Esophagus muscularis mucosa (tissue), 4 donors: ENCODE measurements at regions not wholly inside any gene's neighbourhood (a gene's known extent, or its start where the extent isn't known, plus 50 kb on each side); places are given as distances from the start of the nearest gene placed in this dataset.

Experiments used
- DNase-seq: peaks from one replicate; pipeline ENCODE4 v3.0.0-alpha.2; 2017; ENCODE audit errors: extremely low spot score
- H3K27ac ChIP-seq, 4 donors: fragments of 200-600 bp; sonication (generic); replicated peaks in 1 of 4; 1 replicate in 3 of 4; 2 replicates in 1 of 4; pipeline ENCODE4 v1.5.1; 2016 to 2019; ENCODE audit warnings: mild to moderate bottlenecking in 1 of 4
- H3K27me3 ChIP-seq, 4 donors: fragments of 200-600 bp; sonication (generic); one replicate each; pipeline versions ENCODE4 v1.5.1 to v1.6.0; 2016 to 2019
- H3K36me3 ChIP-seq, 4 donors: fragments of 200-600 bp; sonication (generic); one replicate each; pipeline ENCODE4 v1.5.1; 2016 to 2019
- H3K4me1 ChIP-seq, 4 donors: fragments of 200-600 bp; sonication (generic); one replicate each; pipeline ENCODE4 v1.5.1; 2016 to 2019
- H3K4me3 ChIP-seq, 4 donors: fragments of 200-600 bp; sonication (generic); 1 replicate in 2 of 4; 2 replicates in 2 of 4; pipeline ENCODE4 v1.5.1; 2016 to 2019; ENCODE audit warnings: mild to moderate bottlenecking in 4 of 4, moderate library complexity in 1 of 4
- H3K9me3 ChIP-seq, 4 donors: fragments of 200-600 bp; sonication (generic); 1 replicate in 3 of 4; 2 replicates in 1 of 4; pipeline ENCODE4 v1.5.1; 2016 to 2019
- EP300 ChIP-seq: sonication (generic); formaldehyde crosslinking; IDR thresholded peaks from one replicate; pipeline ENCODE4 v1.6.1; 2017; ENCODE audit warnings: antibody characterized with exemption
- POLR2A ChIP-seq: fragments of 450-650 bp; IDR thresholded peaks from one replicate; pipeline ENCODE4 v1.6.1; 2017; ENCODE audit warnings: antibody characterized with exemption, moderate library complexity, mild to moderate bottlenecking, low read depth
- POLR2AphosphoS5 ChIP-seq, 2 donors: sonication (generic); formaldehyde crosslinking; IDR thresholded peaks; one replicate each; pipeline ENCODE4 v1.6.1; 2017; ENCODE audit warnings: antibody characterized with exemption in 2 of 2
- WGBS: methylation state at CpG from one replicate; pipeline ENCODE4 v1.1.5; 2018; 5-methylcytosine and 5-hydroxymethylcytosine counted together
- intact Hi-C: fragments of 100-400 bp; cut with DNase I; formaldehyde crosslinking; loops from one replicate; pipeline ENCODE4 v1.15.1; 2023
- TF ChIP-seq, protein P1 (sequence below), 3 experiments: fragments of 200-600 bp in 2 of 3; fragments of 450-650 bp in 1 of 3; sonication (generic) in 2 of 3; IDR thresholded peaks; one replicate each; pipeline ENCODE4 v1.5.1; 2017 to 2019; ENCODE audit warnings: antibody characterized with exemption in 3 of 3, mild to moderate bottlenecking in 2 of 3, moderate library complexity in 1 of 3

DNA sequence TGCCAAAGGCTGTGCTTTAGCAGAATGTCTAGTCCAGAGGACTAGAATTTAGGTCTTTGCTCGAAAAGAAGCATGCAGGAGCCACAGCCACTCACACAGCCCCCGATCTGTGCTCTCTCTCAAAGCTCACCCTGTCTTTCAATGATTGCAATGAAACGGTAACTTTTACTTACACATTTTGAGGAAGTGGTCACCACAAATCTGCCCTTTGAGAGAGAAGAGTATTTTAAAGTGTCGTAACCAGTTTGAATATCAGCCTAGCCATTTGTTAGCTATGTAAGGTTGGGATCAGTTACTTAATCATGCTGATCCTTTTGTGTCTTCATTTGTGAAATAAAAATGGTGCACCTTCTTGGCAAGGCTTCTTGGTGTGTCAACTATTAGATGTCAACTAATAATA is 209.0 kb downstream of the TFAP2A start:
- H3K27me3 ChIP-seq: no peaks in the 10 kb centered on the region
- H3K36me3 ChIP-seq: no peaks in the 10 kb centered on the region
- 35% methylated on average over 4 of the region's 4 CpGs for WGBS
- intact Hi-C loops: no loop called here
- no peaks in the 10 kb centered on the region for H3K9me3 ChIP-seq
- H3K4me1 ChIP-seq: peaks cover 0 to 5% (median 0%) of the 10 kb centered on the region in 4 donors
- no peak overlapping the region for H3K4me3 ChIP-seq
- H3K27ac ChIP-seq: no peak overlapping the region
- no peak for DNase-seq
- TF ChIP-seq POLR2AphosphoS5 (IDR thresholded peaks at IDR 0.05) (no peak), POLR2A (no peak), EP300 (no peak)
- TF ChIP-seq, protein P1, sequence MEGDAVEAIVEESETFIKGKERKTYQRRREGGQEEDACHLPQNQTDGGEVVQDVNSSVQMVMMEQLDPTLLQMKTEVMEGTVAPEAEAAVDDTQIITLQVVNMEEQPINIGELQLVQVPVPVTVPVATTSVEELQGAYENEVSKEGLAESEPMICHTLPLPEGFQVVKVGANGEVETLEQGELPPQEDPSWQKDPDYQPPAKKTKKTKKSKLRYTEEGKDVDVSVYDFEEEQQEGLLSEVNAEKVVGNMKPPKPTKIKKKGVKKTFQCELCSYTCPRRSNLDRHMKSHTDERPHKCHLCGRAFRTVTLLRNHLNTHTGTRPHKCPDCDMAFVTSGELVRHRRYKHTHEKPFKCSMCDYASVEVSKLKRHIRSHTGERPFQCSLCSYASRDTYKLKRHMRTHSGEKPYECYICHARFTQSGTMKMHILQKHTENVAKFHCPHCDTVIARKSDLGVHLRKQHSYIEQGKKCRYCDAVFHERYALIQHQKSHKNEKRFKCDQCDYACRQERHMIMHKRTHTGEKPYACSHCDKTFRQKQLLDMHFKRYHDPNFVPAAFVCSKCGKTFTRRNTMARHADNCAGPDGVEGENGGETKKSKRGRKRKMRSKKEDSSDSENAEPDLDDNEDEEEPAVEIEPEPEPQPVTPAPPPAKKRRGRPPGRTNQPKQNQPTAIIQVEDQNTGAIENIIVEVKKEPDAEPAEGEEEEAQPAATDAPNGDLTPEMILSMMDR (IDR thresholded peaks at IDR 0.05): no peak

DNA sequence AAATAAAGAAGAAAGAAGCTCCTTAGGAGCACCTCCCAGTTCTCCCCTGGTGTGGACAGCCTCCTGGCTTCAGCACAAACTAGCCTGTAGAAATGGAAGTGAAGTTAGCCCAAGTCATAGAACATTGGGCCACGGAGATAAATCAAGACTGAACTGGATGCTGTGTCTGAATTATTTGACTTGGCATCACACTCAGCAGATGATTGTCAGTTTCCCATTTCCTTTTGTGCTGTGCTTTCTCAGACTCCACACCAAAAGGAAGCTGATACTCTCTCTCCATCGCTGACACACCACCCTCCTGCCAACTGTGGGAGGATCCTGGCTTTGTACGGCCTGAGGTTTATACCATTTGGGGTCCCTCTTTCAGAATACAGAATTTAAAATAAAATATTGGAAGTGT is 209.8 kb downstream of the TFAP2A start:
- WGBS: 47% methylated on average over 3 of the region's 3 CpGs
- DNase-seq: no peak
- Histone ChIP-seq H3K27me3 (no peaks in the 10 kb centered on the region), H3K9me3 (no peaks in the 10 kb centered on the region), H3K4me1 (peaks cover 0 to 2% (median 0%) of the 10 kb centered on the region in 4 donors), H3K4me3 (no peak overlapping the region), H3K27ac (no peak overlapping the region), H3K36me3 (no peaks in the 10 kb centered on the region)
- intact Hi-C loops: no loop called here
- no peak for TF ChIP-seq POLR2A
- TF ChIP-seq POLR2AphosphoS5 (IDR thresholded peaks at IDR 0.05): no peak
- TF ChIP-seq EP300: no peak

DNA sequence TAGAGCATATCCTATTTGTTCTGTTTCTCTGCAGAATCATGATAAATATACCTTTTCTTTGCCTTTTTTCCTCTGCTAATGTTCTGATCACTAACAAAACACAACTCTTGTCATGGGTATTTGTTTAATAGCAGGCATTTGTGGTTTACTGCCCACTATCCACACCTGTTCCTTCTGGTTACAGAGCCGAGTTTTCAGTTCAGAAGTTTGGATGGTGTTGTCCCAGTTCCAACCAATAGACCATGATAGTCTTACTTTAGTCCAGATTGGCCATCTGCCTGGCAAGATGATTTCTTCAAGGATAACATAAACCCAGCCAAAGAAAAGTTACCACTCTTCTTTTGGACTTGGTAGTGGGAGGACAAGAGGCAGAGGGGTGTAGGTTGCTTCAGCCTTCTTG is 211.2 kb downstream of the TFAP2A start:
- Histone ChIP-seq H3K27me3 (no peaks in the 10 kb centered on the region), H3K36me3 (no peaks in the 10 kb centered on the region), H3K4me3 (no peak overlapping the region), H3K9me3 (no peaks in the 10 kb centered on the region), H3K27ac (no peak overlapping the region), H3K4me1 (no peaks in the 10 kb centered on the region)
- TF ChIP-seq POLR2AphosphoS5 (IDR thresholded peaks at IDR 0.05) (no peak), POLR2A (no peak), EP300 (no peak)
- TF ChIP-seq, protein P1 (IDR thresholded peaks at IDR 0.05): no peak
- WGBS: 78% methylated on average over 1 of the region's 1 CpG
- DNase-seq: no peak
- intact Hi-C loops: no loop called here

DNA sequence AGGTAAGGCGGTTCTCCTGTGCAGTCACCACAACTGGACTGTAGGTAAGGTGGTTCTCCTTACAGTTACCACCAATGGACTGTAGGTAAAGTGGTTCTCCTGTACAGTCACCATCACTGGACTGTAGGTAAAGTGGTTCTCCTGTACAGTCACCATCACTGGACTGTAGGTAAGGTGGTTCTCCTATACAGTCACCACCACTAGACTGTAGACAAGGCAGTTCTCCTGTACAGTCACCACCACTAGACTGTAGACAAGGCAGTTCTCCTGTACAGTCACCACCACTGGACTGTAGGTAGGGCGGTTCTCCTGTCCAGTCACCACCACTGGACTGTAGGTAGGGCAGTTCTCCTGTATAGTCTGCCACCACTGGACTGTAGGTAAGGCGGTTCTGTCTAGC is 212.3 kb downstream of the TFAP2A start:
- DNase-seq: no peak
- WGBS: 80% methylated on average over 1 of the region's 3 CpGs
- H3K4me1 ChIP-seq: no peaks in the 10 kb centered on the region
- H3K27me3 ChIP-seq: no peaks in the 10 kb centered on the region
- H3K27ac ChIP-seq: no peak overlapping the region
- H3K9me3 ChIP-seq: no peaks in the 10 kb centered on the region
- no peak overlapping the region for H3K4me3 ChIP-seq
- TF ChIP-seq, protein P1 (IDR thresholded peaks at IDR 0.05): no peak
- TF ChIP-seq POLR2A (no peak), EP300 (no peak), POLR2AphosphoS5 (IDR thresholded peaks at IDR 0.05) (no peak)
- no peaks in the 10 kb centered on the region for H3K36me3 ChIP-seq
- intact Hi-C loops: no loop called here

DNA sequence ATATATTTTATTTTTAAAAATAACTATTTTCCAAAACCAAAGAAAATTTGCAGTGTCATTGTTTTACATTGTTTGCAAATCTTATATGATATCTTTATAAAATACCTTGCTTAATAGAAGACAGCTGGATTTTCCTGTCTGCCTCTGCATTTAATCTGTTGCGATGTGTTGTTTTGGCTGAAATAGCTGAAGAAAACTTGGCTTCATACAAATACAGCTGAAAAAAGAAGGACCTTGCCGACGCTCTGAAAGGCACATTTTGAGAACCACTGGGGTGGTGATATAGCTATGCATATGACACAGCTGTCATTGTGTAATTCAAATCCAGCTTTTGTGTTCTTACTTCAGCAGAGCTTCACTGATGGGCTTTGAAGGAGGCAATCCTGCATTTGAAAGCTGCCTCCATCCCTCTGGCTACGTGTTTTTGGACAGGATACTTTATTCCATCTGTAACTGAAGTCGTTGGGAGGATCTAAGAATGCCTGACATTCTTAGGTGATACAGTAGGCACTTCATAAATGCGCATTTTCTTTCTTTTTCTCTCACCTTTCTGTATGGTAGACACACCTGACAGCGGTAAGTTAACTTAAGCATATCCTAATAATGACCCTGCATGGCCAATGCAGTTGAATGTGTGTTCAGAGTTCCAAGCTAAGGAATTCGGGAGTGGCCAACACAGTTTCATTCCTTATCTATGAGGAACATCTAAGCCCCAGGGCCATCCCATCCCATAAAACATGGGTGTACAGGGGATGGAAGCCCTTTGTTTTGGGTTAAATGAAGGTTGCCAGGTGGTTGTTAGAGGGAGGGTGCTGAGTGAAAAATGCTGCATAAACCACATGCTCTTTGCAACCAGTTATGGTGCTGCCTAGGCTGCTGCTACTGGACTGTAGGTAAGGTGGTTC is 213.0 kb downstream of the TFAP2A start:
- no peaks in the 10 kb centered on the region for H3K36me3 ChIP-seq
- H3K4me3 ChIP-seq: no peak overlapping the region
- WGBS: 84% methylated on average over 8 of the region's 8 CpGs
- DNase-seq: no peak
- no peaks in the 10 kb centered on the region for H3K27me3 ChIP-seq
- no peak overlapping the region for H3K27ac ChIP-seq
- no peaks in the 10 kb centered on the region for H3K4me1 ChIP-seq
- no peaks in the 10 kb centered on the region for H3K9me3 ChIP-seq
- no peak for TF ChIP-seq EP300
- no peak for TF ChIP-seq POLR2A
- TF ChIP-seq POLR2AphosphoS5 (IDR thresholded peaks at IDR 0.05): no peak
- TF ChIP-seq, protein P1 (IDR thresholded peaks at IDR 0.05): no peak
- intact Hi-C loops: no loop called here
